H9 (cell line): ENCODE measurements at regions not wholly inside any gene's neighbourhood (a gene's known extent, or its start where the extent isn't known, plus 50 kb on each side); places are given as distances from the start of the nearest gene placed in this dataset.

Experiments used
- DNase-seq: peaks from one replicate; pipeline ENCODE4 v3.0.0-alpha.2; 2017
- H2AFZ ChIP-seq: one replicate; pipeline ENCODE4 v1.6.1; 2013; ENCODE audit warnings: mild to moderate bottlenecking, low read length, control low read depth, moderate library complexity
- H2AK5ac ChIP-seq: 2 replicates; pipeline ENCODE4 v1.6.1; 2013; ENCODE audit warnings: low read length, control low read depth, mixed read lengths; ENCODE audit not compliant: insufficient read length
- H2BK120ac ChIP-seq: one replicate; pipeline ENCODE4 v1.6.1; 2013; ENCODE audit warnings: low read depth, mild to moderate bottlenecking, low read length, control low read depth, inconsistent platforms; ENCODE audit not compliant: poor library complexity, severe bottlenecking
- H2BK12ac ChIP-seq: 2 replicates; pipeline ENCODE4 v1.6.1; 2013; ENCODE audit warnings: low read length, control low read depth, mixed read lengths, low read depth; ENCODE audit not compliant: insufficient read length
- H2BK15ac ChIP-seq: 2 replicates; pipeline ENCODE4 v1.6.1; 2013; ENCODE audit warnings: low read depth, low read length, control low read depth
- H2BK20ac ChIP-seq: one replicate; pipeline ENCODE4 v1.6.1; 2013; ENCODE audit warnings: low read depth, mild to moderate bottlenecking, low read length, control low read depth, inconsistent platforms; ENCODE audit not compliant: poor library complexity, severe bottlenecking
- H2BK5ac ChIP-seq: 2 replicates; pipeline ENCODE4 v1.6.1; 2013; ENCODE audit warnings: low read length, control low read depth, mixed read lengths; ENCODE audit not compliant: insufficient read length
- H3K14ac ChIP-seq: 2 replicates; pipeline ENCODE4 v1.6.1; 2013; ENCODE audit warnings: low read length, control low read depth; ENCODE audit not compliant: insufficient read depth
- H3K18ac ChIP-seq: 2 replicates; pipeline ENCODE4 v1.6.1; 2013; ENCODE audit warnings: low read depth, mild to moderate bottlenecking, mixed read lengths, low read length, control low read depth; ENCODE audit not compliant: insufficient read length
- H3K23ac ChIP-seq: 2 replicates; pipeline ENCODE4 v1.6.1; 2013; ENCODE audit warnings: low read length, control low read depth, mixed read lengths, low read depth; ENCODE audit not compliant: insufficient read length
- H3K23me2 ChIP-seq: 2 replicates; pipeline ENCODE4 v1.6.1; 2013; ENCODE audit warnings: low read depth, mild to moderate bottlenecking, mixed read lengths, low read length, control low read depth; ENCODE audit not compliant: insufficient read length, poor library complexity, severe bottlenecking
- H3K27ac ChIP-seq: 2 replicates; pipeline ENCODE4 v1.5.1; 2013; ENCODE audit warnings: low read length, control low read depth, mixed read lengths, low read depth; ENCODE audit not compliant: insufficient read length
- H3K27me3 ChIP-seq: 2 replicates; pipeline ENCODE4 v1.6.1; 2013; ENCODE audit warnings: low read length, control low read depth, inconsistent platforms; ENCODE audit not compliant: insufficient read depth
- H3K4ac ChIP-seq: 2 replicates; pipeline ENCODE4 v1.6.1; 2013; ENCODE audit warnings: low read depth, mild to moderate bottlenecking, control low read depth, inconsistent platforms, low read length, moderate library complexity
- H3K4me1 ChIP-seq: 2 replicates; pipeline ENCODE4 v1.6.1; 2013; ENCODE audit warnings: low read length, control low read depth, inconsistent platforms; ENCODE audit not compliant: insufficient read depth
- H3K4me2 ChIP-seq: 2 replicates; pipeline ENCODE4 v1.6.1; 2013; ENCODE audit warnings: low read length, control low read depth, mixed read lengths; ENCODE audit not compliant: insufficient read length, insufficient read depth
- H3K56ac ChIP-seq: 2 replicates; pipeline ENCODE4 v1.6.1; 2013; ENCODE audit warnings: low read depth, mild to moderate bottlenecking, mixed read lengths, low read length, control low read depth; ENCODE audit not compliant: insufficient read length
- H3K79me1 ChIP-seq: 2 replicates; pipeline ENCODE4 v1.6.1; 2013; ENCODE audit warnings: low read depth, mild to moderate bottlenecking, moderate library complexity, low read length, control low read depth, inconsistent platforms; ENCODE audit not compliant: insufficient read depth, poor library complexity, severe bottlenecking
- H3K79me2 ChIP-seq: 2 replicates; pipeline ENCODE4 v1.6.1; 2013; ENCODE audit warnings: low read length, control low read depth, inconsistent platforms; ENCODE audit not compliant: insufficient read depth
- H3K9ac ChIP-seq: 2 replicates; pipeline ENCODE4 v1.6.1; 2013; ENCODE audit warnings: low read length, control low read depth, mixed read lengths; ENCODE audit not compliant: insufficient read length; ENCODE audit errors: extremely low read depth
- H3K9me3 ChIP-seq: one replicate; pipeline ENCODE4 v1.6.1; 2013; ENCODE audit warnings: low read depth, low read length, inconsistent platforms; ENCODE audit not compliant: control insufficient read depth
- H3T11ph ChIP-seq: one replicate; pipeline ENCODE4 v1.6.1; 2013; ENCODE audit warnings: mild to moderate bottlenecking, low read length, control low read depth, inconsistent platforms
- H4K20me1 ChIP-seq: one replicate; pipeline ENCODE4 v1.6.1; 2013; ENCODE audit not compliant: control insufficient read depth, insufficient read length, insufficient read depth
- H4K5ac ChIP-seq: 2 replicates; pipeline ENCODE4 v1.6.1; 2013; ENCODE audit warnings: low read depth, mild to moderate bottlenecking, mixed read lengths, low read length, control low read depth; ENCODE audit not compliant: insufficient read length
- H4K8ac ChIP-seq: replicated peaks from 2 replicates; pipeline ENCODE4 v1.6.1; 2013; ENCODE audit warnings: low read length, control low read depth, mixed read lengths, low read depth; ENCODE audit not compliant: insufficient read length
- H4K91ac ChIP-seq: 2 replicates; pipeline ENCODE4 v1.6.1; 2013; ENCODE audit warnings: low read depth, mild to moderate bottlenecking, moderate library complexity, mixed read lengths, low read length, control low read depth; ENCODE audit not compliant: insufficient read length
- H3K27ac Mint-ChIP-seq, 3 experiments: 2 replicates in 2 of 3; 3 replicates in 1 of 3; pipeline ENCODE4 v1.8.0; 2020 to 2021; ENCODE audit warnings: mixed read lengths in 3 of 3, mild to moderate bottlenecking in 1 of 3, moderate library complexity in 1 of 3
- H3K27me3 Mint-ChIP-seq: 2 replicates; pipeline ENCODE4 v1.8.0; 2021; ENCODE audit warnings: low read depth, mild to moderate bottlenecking, moderate library complexity, mixed read lengths
- H3K36me3 Mint-ChIP-seq, 3 experiments: 2 replicates in 2 of 3; 3 replicates in 1 of 3; pipeline ENCODE4 v1.8.0; 2020 to 2021; ENCODE audit warnings: low read depth in 3 of 3, mixed read lengths in 3 of 3; ENCODE audit not compliant: insufficient read depth in 1 of 3
- H3K4me1 Mint-ChIP-seq, 2 experiments: 2 replicates each; pipeline ENCODE4 v1.8.0; 2020; ENCODE audit warnings: mixed read lengths in 2 of 2
- H3K4me3 Mint-ChIP-seq, 2 experiments: 2 replicates in 1 of 2; 3 replicates in 1 of 2; pipeline ENCODE4 v1.8.0; 2020 to 2021; ENCODE audit warnings: mild to moderate bottlenecking in 2 of 2, mixed read lengths in 2 of 2, moderate library complexity in 1 of 2
- H3K9me3 Mint-ChIP-seq, 2 experiments: 2 replicates in 1 of 2; 3 replicates in 1 of 2; pipeline ENCODE4 v1.8.0; 2020; ENCODE audit warnings: mild to moderate bottlenecking in 2 of 2, mixed read lengths in 2 of 2, moderate library complexity in 1 of 2
- CTCF ChIP-seq: fragments of 200-600 bp; sonication (generic); conservative IDR thresholded peaks from 3 replicates; pipeline ENCODE4 v1.8.0; 2021; ENCODE audit warnings: antibody characterized with exemption, mild to moderate bottlenecking
- WGBS: extraction: QIAGEN DNeasy Blood & Tissue Kit; methylation state at CpG from one replicate; pipeline ENCODE4 v1.1.7; 2013; ENCODE audit warnings: missing lambda C conversion rate, low lambda C conversion rate, mixed read lengths; ENCODE audit not compliant: insufficient read length; ENCODE audit errors: extremely low coverage; 5-methylcytosine and 5-hydroxymethylcytosine counted together

DNA sequence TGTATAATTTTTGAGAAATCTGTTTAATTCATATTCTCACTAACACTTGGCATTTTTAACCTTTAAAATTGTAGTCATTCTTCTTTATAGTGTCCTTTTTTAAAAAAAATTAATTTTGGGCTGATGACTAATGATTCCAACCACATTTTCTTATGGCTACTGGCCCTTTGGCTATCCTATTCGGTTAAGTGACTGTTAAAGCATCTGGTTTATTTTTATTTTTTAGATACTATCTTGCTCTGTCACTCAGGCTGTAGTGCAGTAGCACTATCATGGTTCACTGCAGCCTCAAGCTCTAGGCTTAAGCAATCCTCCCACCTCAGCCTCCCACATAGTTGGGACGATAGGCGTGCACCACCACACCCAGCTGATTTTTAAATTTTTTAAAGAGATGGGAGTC is 723.2 kb upstream of the CXADR start:
- H3K56ac ChIP-seq = no peak overlapping the region
- H4K20me1 ChIP-seq = no peaks in the 10 kb centered on the region
- no peak overlapping the region for H3K4me3 Mint-ChIP-seq
- no peaks in the 10 kb centered on the region for H3K27me3 ChIP-seq
- H3K27ac ChIP-seq = no peak overlapping the region
- H2BK5ac ChIP-seq = no peak overlapping the region
- WGBS = no CpG with 5 or more reads among the region's 3 CpGs
- H3K14ac ChIP-seq = no peak overlapping the region
- no peaks in the 10 kb centered on the region for H3K4me1 ChIP-seq
- no peak overlapping the region for H2AFZ ChIP-seq
- H3K23me2 ChIP-seq = no peaks in the 10 kb centered on the region
- H3K27ac Mint-ChIP-seq = no peak overlapping the region
- no peak for DNase-seq
- H3K9ac ChIP-seq = no peak overlapping the region
- H3K4ac ChIP-seq = no peak overlapping the region
- no peak overlapping the region for H2BK15ac ChIP-seq
- peaks cover 2 to 4% of the 10 kb centered on the region in 2 experiments; a peak in 2 of 4 replicates for H3K4me1 Mint-ChIP-seq
- no peak overlapping the region for H2BK20ac ChIP-seq
- H2AK5ac ChIP-seq = no peak overlapping the region
- no peak overlapping the region for H4K5ac ChIP-seq
- H3K36me3 Mint-ChIP-seq = peaks cover 0 to 4% (median 0%) of the 10 kb centered on the region in 3 experiments; a peak in 2 of 7 replicates
- H3K4me2 ChIP-seq = no peak overlapping the region
- no peak overlapping the region for H3K23ac ChIP-seq
- no peaks in the 10 kb centered on the region for H3K27me3 Mint-ChIP-seq
- no peak overlapping the region for H3T11ph ChIP-seq
- no peak overlapping the region for H2BK120ac ChIP-seq
- no peak overlapping the region for H4K8ac ChIP-seq
- no peak overlapping the region for H3K18ac ChIP-seq
- H3K9me3 ChIP-seq = no peaks in the 10 kb centered on the region
- H3K9me3 Mint-ChIP-seq = peaks cover 6 to 10% of the 10 kb centered on the region in 2 experiments
- no peak overlapping the region for H2BK12ac ChIP-seq
- no peak for TF ChIP-seq CTCF
- no peaks in the 10 kb centered on the region for H3K79me2 ChIP-seq
- H4K91ac ChIP-seq = no peak overlapping the region
- H3K79me1 ChIP-seq = no peaks in the 10 kb centered on the region
